ENCODE measurements at regions not wholly inside any gene's neighbourhood (a gene's known extent, or its start where the extent isn't known, plus 50 kb on each side); places are given as distances from the start of the nearest gene placed in this dataset.

DNA sequence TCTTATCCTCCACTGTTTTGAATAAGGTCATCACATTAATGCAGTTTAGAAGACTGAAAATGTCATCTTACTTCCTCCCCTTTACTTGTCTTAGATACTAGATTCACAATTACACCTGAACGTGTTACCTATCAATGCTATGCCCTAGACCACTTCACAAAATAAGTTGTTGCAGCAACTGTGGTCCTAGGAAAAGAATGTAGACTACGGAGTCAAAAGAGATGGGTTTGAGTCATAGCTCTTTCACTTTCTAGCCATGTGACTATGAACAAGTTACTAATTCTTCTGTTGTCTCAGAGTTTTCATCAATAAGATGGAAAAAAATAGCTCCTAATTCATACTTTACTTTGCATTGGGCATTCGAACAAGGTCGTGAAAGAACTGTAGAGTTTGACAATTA, 164.3 kb upstream of the PREP start:
- intact Hi-C loops (cut with micrococcal nuclease), result no loop called here
- CTCF ChIA-PET, result no interaction called here

DNA sequence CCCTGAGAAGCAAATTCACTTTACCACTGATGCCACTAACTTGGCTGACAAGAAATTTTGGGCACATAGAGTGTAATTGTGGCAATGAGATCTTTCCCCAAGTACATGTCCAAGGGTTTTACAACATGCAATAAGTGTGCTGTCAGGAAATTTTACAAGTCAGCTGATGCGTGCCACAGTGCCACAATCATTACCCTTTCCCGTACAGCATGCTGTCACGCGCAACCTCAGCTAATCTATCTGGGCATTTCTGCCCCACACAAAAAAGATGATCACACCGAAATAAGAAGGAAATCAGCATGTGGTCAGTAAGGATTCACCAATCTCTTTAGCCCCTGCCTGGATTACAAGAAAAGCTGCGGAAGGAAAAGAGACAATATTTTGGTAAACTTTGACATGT, 163.6 kb upstream of the PREP start:
- H3K79me2 ChIP-seq (ENCODE audit: control insufficient read depth, insufficient read depth, low read length), result no peaks in the 10 kb centered on the region
- CTCF ChIA-PET, result no interaction called here
- DNase-seq (no peak), ATAC-seq (ENCODE audit: low read depth) (no peak)
- no peaks in the 10 kb centered on the region for H3K4me1 ChIP-seq (ENCODE audit: control insufficient read depth in 2 of 2, insufficient read depth in 2 of 2, low read length in 2 of 2)
- H3K27ac ChIP-seq (ENCODE audit: low read length in 2 of 2), result no peak overlapping the region
- H3K27me3 ChIP-seq (replicated peaks in 1 of 4; ENCODE audit: control extremely low read depth in 1 of 4, control insufficient read depth in 3 of 4, insufficient read depth in 4 of 4, low read length in 3 of 4), result peaks cover 0 to 2% (median 0%) of the 10 kb centered on the region in 4 experiments
- no peak overlapping the region for H2AFZ ChIP-seq (ENCODE audit: insufficient read depth, low read depth, low read length, poor library complexity, severe bottlenecking)
- peaks cover 0 to 2% (median 0%) of the 10 kb centered on the region in 3 donors for H3K9me3 ChIP-seq (ENCODE audit: control extremely low read depth in 1 of 3, control insufficient read depth in 2 of 3, insufficient read depth in 1 of 3, low read length in 2 of 3)
- no peaks in the 10 kb centered on the region for H3K36me3 ChIP-seq (replicated peaks in 1 of 2; ENCODE audit: control extremely low read depth in 1 of 2, control insufficient read depth in 1 of 2, extremely low read depth in 1 of 2, insufficient read depth in 2 of 2, low read length in 1 of 2)
- no peaks in the 10 kb centered on the region for H4K20me1 ChIP-seq (ENCODE audit: control insufficient read depth, insufficient read depth, low read length, poor library complexity, severe bottlenecking)
- Mint-ChIP-seq H3K27me3 (peaks cover 33% of the 10 kb centered on the region), H3K9me3 (ENCODE audit: insufficient read depth) (peaks cover 4% of the 10 kb centered on the region), H3K4me1 (no peaks in the 10 kb centered on the region), H3K4me3 (no peak overlapping the region), H3K27ac (no peak overlapping the region)
- no peak overlapping the region for H3K4me2 ChIP-seq (replicated peaks; ENCODE audit: low read depth, low read length, poor library complexity, severe bottlenecking)
- WGBS (ENCODE audit: insufficient coverage), result 91% methylated on average over 6 of the region's 6 CpGs
- no peak for TF ChIP-seq CTCF (IDR thresholded peaks at IDR 0.05)
- TF ChIP-seq EZH2 (IDR thresholded peaks at IDR 0.05; ENCODE audit: borderline replicate concordance, insufficient read depth, low read depth, low read length, poor library complexity, severe bottlenecking), result no peak
- intact Hi-C loops (cut with micrococcal nuclease), result no loop called here
- no peak overlapping the region for H3K4me3 ChIP-seq (ENCODE audit: control extremely low read depth in 1 of 5, extremely low read depth in 1 of 5, insufficient read depth in 1 of 5, low read depth in 2 of 5, low read length in 4 of 5)
- POLR2A ChIA-PET, result no interaction called here
- H3K9ac ChIP-seq (ENCODE audit: low read length), result no peak overlapping the region

More for the DNA sequence above, 164.3 kb upstream of the PREP start:
- POLR2A ChIA-PET, result no interaction called here
- Histone ChIP-seq H3K27me3 (replicated peaks in 1 of 4; ENCODE audit: control extremely low read depth in 1 of 4, control insufficient read depth in 3 of 4, insufficient read depth in 4 of 4, low read length in 3 of 4) (peaks cover 0 to 2% (median 0%) of the 10 kb centered on the region in 4 experiments), H2AFZ (ENCODE audit: insufficient read depth, low read depth, low read length, poor library complexity, severe bottlenecking) (no peak overlapping the region), H3K9me3 (ENCODE audit: control extremely low read depth in 1 of 3, control insufficient read depth in 2 of 3, insufficient read depth in 1 of 3, low read length in 2 of 3) (no peaks in the 10 kb centered on the region), H3K27ac (ENCODE audit: low read length in 2 of 2) (no peak overlapping the region), H3K4me1 (ENCODE audit: control insufficient read depth in 2 of 2, insufficient read depth in 2 of 2, low read length in 2 of 2) (no peaks in the 10 kb centered on the region), H3K36me3 (replicated peaks in 1 of 2; ENCODE audit: control extremely low read depth in 1 of 2, control insufficient read depth in 1 of 2, extremely low read depth in 1 of 2, insufficient read depth in 2 of 2, low read length in 1 of 2) (no peaks in the 10 kb centered on the region), H3K9ac (ENCODE audit: low read length) (no peak overlapping the region), H3K79me2 (ENCODE audit: control insufficient read depth, insufficient read depth, low read length) (no peaks in the 10 kb centered on the region), H3K4me2 (replicated peaks; ENCODE audit: low read depth, low read length, poor library complexity, severe bottlenecking) (no peak overlapping the region), H3K4me3 (ENCODE audit: control extremely low read depth in 1 of 5, extremely low read depth in 1 of 5, insufficient read depth in 1 of 5, low read depth in 2 of 5, low read length in 4 of 5) (no peak overlapping the region), H4K20me1 (ENCODE audit: control insufficient read depth, insufficient read depth, low read length, poor library complexity, severe bottlenecking) (no peaks in the 10 kb centered on the region)
- H3K4me3 Mint-ChIP-seq, result no peak overlapping the region
- peaks cover 4% of the 10 kb centered on the region for H3K9me3 Mint-ChIP-seq (ENCODE audit: insufficient read depth)
- TF ChIP-seq EZH2 (IDR thresholded peaks at IDR 0.05; ENCODE audit: borderline replicate concordance, insufficient read depth, low read depth, low read length, poor library complexity, severe bottlenecking), result no peak
- H3K27ac Mint-ChIP-seq, result no peak overlapping the region
- no peaks in the 10 kb centered on the region for H3K4me1 Mint-ChIP-seq
- WGBS (ENCODE audit: insufficient coverage), result 95% methylated on average over 2 of the region's 4 CpGs
- peaks cover 37% of the 10 kb centered on the region for H3K27me3 Mint-ChIP-seq
- no peak for ATAC-seq (ENCODE audit: low read depth)
- no peak for DNase-seq
